SHP77 (cell line): ENCODE measurements at regions not wholly inside any gene's neighbourhood (a gene's known extent, or its start where the extent isn't known, plus 50 kb on each side); places are given as distances from the start of the nearest gene placed in this dataset.

Source experiments
- DNase-seq, 2 experiments: peaks; one replicate each; lab custom pipeline; 2025; lab: John Stamatoyannopoulos, UW

GRCh38 chr6:119602215-119603178, 252.9 kb upstream of the MAN1A1 start:
- no peak for DNase-seq

DNA sequence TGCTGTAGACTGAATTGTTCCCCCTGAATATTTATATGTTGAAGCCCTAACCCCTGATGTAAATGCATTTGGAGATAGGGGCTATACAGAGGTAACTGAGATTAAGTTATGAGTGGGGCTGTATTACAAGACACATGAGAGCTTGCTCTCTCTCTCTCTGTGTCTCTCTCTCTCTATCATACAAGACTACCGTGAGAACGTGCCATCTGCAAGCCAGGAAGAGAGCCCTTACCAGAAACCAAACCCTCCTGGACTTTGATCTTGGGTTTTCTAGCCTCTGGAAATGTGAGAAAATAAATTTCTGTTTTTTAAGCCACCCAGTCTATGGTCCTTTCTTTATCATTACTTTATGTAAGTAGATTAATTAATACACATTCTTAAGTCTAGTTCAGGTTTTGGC, 249.3 kb upstream of the MAN1A1 start:
- no peak for DNase-seq

DNA sequence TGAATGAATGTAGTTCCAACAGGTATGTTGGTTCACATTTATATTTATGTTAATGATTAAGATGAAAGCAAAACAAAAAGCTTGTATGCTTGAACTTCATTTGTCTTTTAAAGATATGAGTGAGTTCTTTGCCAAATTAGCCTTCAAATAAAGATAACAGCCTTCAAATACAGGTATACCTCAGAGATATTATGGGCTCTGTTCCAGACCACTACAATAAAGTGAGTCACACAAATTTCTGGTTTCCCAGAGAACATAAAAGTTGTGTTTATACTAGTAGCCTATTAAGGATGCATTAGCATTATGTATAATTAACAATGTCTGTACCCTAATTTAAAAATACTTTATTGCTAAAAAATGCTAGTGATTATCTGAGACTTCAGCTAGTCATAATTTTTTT, 245.3 kb upstream of the MAN1A1 start:
- DNase-seq, result no peak

- DNase-seq, result no peak
Observed at GRCh38 chr6:119591235-119591634, 241.7 kb upstream of the MAN1A1 start.

GRCh38 chr6:119590066-119590465, 240.5 kb upstream of the MAN1A1 start:
- DNase-seq, result no peak

GRCh38 chr6:119587537-119587936, 238.0 kb upstream of the MAN1A1 start:
- DNase-seq, result no peak

DNA sequence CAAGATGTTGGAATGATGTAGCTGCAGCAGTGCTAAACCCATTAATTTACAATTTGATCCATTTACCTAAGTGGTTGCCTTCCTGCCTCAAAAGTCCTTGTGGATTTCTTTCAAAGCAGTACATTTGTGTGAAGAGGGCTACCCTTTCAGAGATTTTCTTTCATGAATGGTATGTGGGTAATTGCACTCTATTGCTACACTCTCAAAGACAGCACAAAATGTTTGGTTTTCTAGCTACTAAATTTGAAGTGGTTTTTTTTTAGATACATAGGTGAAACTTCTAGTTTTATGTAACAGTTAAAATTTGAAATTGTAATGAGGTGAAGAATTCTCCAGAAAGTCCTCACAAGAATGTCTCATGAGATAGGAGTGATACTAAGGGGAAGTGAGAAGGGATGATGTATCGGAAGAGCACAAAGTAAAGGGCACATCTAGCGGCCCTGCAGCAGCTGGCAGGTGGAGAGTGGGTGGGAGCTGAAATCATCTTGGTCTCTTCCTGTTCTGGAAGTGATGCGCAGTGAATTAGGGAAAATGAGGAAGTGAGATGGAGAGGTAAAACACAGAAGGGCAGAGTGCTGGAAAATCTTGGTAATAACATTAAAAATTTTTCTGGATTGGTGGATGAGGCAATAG, 236.8 kb upstream of the MAN1A1 start:
- DNase-seq, result peak in 1 of 2 experiments; percentile 1

DNA sequence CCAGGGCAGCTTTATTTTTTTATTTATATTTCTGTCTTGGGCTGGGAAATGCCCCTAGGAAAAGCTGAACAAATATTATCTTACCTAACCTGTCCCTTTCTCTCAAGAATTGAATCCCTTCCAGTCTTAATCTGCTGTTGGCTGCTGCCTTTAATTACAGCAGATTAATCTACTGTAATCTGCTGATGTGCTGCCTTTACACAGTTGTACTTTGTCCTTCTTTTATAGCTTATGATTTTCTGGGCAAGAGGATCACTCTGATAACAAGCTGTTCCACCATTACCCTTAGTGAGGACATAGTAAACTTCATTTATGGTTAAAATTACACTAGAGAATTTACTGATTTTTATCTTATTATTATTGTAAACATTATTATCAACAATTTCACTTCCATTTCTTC, 234.5 kb upstream of the MAN1A1 start:
- no peak for DNase-seq

- no peak for DNase-seq
Observed at GRCh38 chr6:119581220-119581619, 231.7 kb upstream of the MAN1A1 start.

- no peak for DNase-seq
Observed at GRCh38 chr6:119575721-119576120, 226.2 kb upstream of the MAN1A1 start.

GRCh38 chr6:119568580-119568979, 219.0 kb upstream of the MAN1A1 start:
- DNase-seq, result no peak

GRCh38 chr6:119566546-119567260, 217.1 kb upstream of the MAN1A1 start:
- peak; percentile 18 to 55 for DNase-seq

DNA sequence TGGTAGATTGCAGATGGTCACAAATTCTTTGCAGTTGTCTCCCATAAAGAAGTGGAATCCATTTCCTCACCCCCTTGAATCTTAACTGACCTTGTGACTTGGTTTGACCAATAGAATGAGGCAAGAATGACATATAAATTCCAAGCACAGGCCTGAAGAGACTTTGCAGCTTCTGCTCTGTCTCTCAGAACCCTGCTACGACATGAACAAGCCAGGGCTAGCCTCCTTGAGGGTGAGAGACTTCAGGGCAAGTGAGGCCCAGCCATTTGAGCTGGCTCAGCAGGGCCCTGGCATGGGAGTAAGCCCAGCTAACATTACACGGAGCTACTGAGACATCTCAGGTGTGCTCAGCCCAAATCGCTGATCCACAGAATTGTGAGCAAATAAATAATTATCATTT, 216.3 kb upstream of the MAN1A1 start:
- DNase-seq, result no peak

DNA sequence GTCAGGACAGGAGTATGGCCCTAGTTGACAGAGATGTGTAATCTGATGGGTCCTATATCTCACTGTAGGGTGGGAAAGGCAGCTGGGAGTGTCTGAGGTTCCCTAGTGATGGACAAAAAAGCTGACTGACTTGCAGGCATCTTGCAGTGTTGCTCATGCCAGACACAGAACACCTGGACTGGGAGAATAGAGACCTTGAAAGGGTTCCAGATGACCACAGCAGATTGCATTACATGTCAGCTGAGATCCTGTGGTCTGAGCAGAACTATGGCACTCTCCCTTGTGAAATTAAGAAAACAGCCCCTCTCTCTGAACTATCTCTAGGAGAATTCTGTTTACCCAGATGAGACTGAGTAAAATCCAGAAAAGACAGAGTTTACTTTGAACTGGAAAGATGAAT, 212.6 kb upstream of the MAN1A1 start:
- no peak for DNase-seq

DNA sequence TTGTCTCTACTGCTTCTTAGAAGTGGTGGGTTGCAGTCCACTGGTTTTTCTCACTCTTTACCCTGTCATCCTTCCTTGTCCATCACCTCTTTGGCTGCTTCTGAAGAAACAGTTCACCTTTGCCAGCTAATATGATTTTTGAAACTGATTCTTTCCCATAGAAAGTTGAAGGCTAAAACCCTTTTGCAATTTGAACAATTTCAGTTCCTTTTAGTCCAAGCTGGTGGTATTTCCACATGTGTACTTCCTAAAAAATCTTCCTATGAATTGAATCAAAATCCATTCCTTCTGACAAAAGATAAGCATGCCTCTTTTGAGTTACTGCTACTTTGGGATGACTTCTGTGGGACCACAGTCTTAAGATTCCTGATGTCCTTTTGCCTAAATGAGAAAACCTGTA, 210.0 kb upstream of the MAN1A1 start:
- DNase-seq, result no peak

GRCh38 chr6:119557239-119557638, 207.7 kb upstream of the MAN1A1 start:
- DNase-seq, result no peak

DNA sequence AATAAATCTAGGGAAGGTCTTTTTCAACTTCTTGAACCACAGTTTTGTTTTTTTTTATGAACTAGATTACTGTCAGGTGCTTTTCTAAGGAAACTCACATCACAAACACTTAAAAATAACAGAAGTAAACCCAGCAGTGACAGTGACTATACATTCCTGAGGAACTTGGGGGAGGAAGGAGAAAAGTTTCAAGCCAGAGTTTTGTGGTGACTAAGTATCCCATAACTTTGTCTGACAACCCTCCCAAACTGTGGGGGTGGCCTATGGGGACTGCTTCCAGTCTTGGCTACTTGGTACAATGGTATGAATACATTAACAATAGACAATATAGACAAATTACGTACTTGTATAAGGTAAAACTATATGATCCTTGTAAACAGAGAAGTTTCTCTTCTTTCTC, 202.5 kb upstream of the MAN1A1 start:
- no peak for DNase-seq

GRCh38 chr6:119547024-119547423, 197.5 kb upstream of the MAN1A1 start:
- DNase-seq, result no peak

DNA sequence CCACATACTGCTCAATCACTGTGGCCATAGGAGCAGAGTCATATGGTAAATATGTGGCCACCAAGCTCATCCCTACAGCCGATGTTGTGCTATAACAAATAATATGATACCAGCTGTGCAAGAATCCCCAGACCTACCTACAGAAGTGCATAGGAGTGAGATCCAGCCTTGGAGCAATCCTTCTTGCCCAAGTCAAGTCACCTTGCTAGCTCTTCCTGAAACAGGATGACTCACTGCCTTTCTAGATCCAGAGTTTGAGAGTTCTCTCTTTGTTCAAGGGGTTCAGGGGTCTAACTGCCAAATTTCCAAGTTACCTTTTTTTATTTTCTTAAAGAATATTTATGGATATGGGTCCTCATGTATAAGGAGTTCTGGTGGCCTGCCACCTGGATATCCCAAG, 195.7 kb upstream of the MAN1A1 start:
- DNase-seq, result no peak

GRCh38 chr6:119544325-119545175, 195.0 kb upstream of the MAN1A1 start:
- no peak for DNase-seq

GRCh38 chr6:119543332-119543731, 193.8 kb upstream of the MAN1A1 start:
- no peak for DNase-seq

- no peak for DNase-seq
Observed at GRCh38 chr6:119542037-119542436, 192.5 kb upstream of the MAN1A1 start.
